ENCODE measurements at regions not wholly inside any gene's neighbourhood (a gene's known extent, or its start where the extent isn't known, plus 50 kb on each side); places are given as distances from the start of the nearest gene placed in this dataset.

GRCh38 chr15:39156166-39156565 is 424.7 kb upstream of the THBS1 start:
- H3K36me3 ChIP-seq (replicated peaks in 1 of 2; ENCODE audit: control insufficient read depth in 1 of 2, insufficient read depth in 2 of 2, low read length in 2 of 2): no peaks in the 10 kb centered on the region
- no peaks in the 10 kb centered on the region for H3K4me1 ChIP-seq (ENCODE audit: control insufficient read depth in 1 of 2, insufficient read depth in 2 of 2, low read length in 2 of 2)
- H3K4me3 Mint-ChIP-seq: no peak overlapping the region
- H3K9ac ChIP-seq (ENCODE audit: insufficient read depth, low read length, poor library complexity, severe bottlenecking): no peak overlapping the region
- H3K27ac Mint-ChIP-seq: no peak overlapping the region
- H3K4me1 Mint-ChIP-seq: no peaks in the 10 kb centered on the region
- 86% methylated on average over 1 of the region's 1 CpG for WGBS (ENCODE audit: insufficient coverage)
- H4K20me1 ChIP-seq (ENCODE audit: insufficient read depth, low read length): no peaks in the 10 kb centered on the region
- no peak for DNase-seq
- H3K79me2 ChIP-seq (ENCODE audit: insufficient read depth, low read length): no peaks in the 10 kb centered on the region
- H3K4me3 ChIP-seq (replicated peaks in 1 of 3; ENCODE audit: low read depth in 2 of 3, low read length in 3 of 3): no peak overlapping the region
- H3K9me3 ChIP-seq (replicated peaks in 1 of 2; ENCODE audit: control insufficient read depth in 1 of 2, insufficient read depth in 1 of 2, low read length in 2 of 2): no peaks in the 10 kb centered on the region
- no peaks in the 10 kb centered on the region for H3K9me3 Mint-ChIP-seq
- H3K27ac ChIP-seq (ENCODE audit: low read depth in 1 of 2, low read length in 2 of 2): no peak overlapping the region
- peaks cover 0 to 6% (median 1%) of the 10 kb centered on the region in 3 donors for H3K27me3 Mint-ChIP-seq (ENCODE audit: low read depth in 3 of 3)
- H3K27me3 ChIP-seq (ENCODE audit: control insufficient read depth in 2 of 2, insufficient read depth in 2 of 2, low read length in 2 of 2): peaks cover 0 to 2% of the 10 kb centered on the region in 2 donors
- no peak overlapping the region for H3K4me2 ChIP-seq (replicated peaks; ENCODE audit: extremely low read depth, low read length, poor library complexity, severe bottlenecking)
- intact Hi-C loops (cut with micrococcal nuclease): no loop called here
- no peak overlapping the region for H2AFZ ChIP-seq (ENCODE audit: insufficient read depth, low read depth, low read length, poor library complexity, severe bottlenecking)
- no peak for TF ChIP-seq CTCF (IDR thresholded peaks at IDR 0.05)
- no peaks in the 10 kb centered on the region for H3K36me3 Mint-ChIP-seq

- no peak for DNase-seq
- peaks cover 0 to 2% of the 10 kb centered on the region in 2 donors for H3K27me3 ChIP-seq (ENCODE audit: control insufficient read depth in 2 of 2, insufficient read depth in 2 of 2, low read length in 2 of 2)
- no peaks in the 10 kb centered on the region for H3K79me2 ChIP-seq (ENCODE audit: insufficient read depth, low read length)
- intact Hi-C loops (cut with micrococcal nuclease): no loop called here
- no peak overlapping the region for H3K4me3 ChIP-seq (replicated peaks in 1 of 3; ENCODE audit: low read depth in 2 of 3, low read length in 3 of 3)
- no peak for TF ChIP-seq CTCF (IDR thresholded peaks at IDR 0.05)
- no peak overlapping the region for H3K9ac ChIP-seq (ENCODE audit: insufficient read depth, low read length, poor library complexity, severe bottlenecking)
- no peaks in the 10 kb centered on the region for H3K4me1 ChIP-seq (ENCODE audit: control insufficient read depth in 1 of 2, insufficient read depth in 2 of 2, low read length in 2 of 2)
- WGBS (ENCODE audit: insufficient coverage): 100% methylated on average over 1 of the region's 2 CpGs
- peaks cover 0 to 6% (median 5%) of the 10 kb centered on the region in 3 donors for H3K27me3 Mint-ChIP-seq (ENCODE audit: low read depth in 3 of 3)
- H3K27ac ChIP-seq (ENCODE audit: low read depth in 1 of 2, low read length in 2 of 2): no peak overlapping the region
- H3K4me3 Mint-ChIP-seq: no peak overlapping the region
- H3K4me1 Mint-ChIP-seq: no peaks in the 10 kb centered on the region
- no peak overlapping the region for H3K4me2 ChIP-seq (replicated peaks; ENCODE audit: extremely low read depth, low read length, poor library complexity, severe bottlenecking)
- H3K36me3 ChIP-seq (replicated peaks in 1 of 2; ENCODE audit: control insufficient read depth in 1 of 2, insufficient read depth in 2 of 2, low read length in 2 of 2): no peaks in the 10 kb centered on the region
- no peaks in the 10 kb centered on the region for H4K20me1 ChIP-seq (ENCODE audit: insufficient read depth, low read length)
- no peak overlapping the region for H3K27ac Mint-ChIP-seq
- no peaks in the 10 kb centered on the region for H3K36me3 Mint-ChIP-seq
- no peak overlapping the region for H2AFZ ChIP-seq (ENCODE audit: insufficient read depth, low read depth, low read length, poor library complexity, severe bottlenecking)
- H3K9me3 ChIP-seq (replicated peaks in 1 of 2; ENCODE audit: control insufficient read depth in 1 of 2, insufficient read depth in 1 of 2, low read length in 2 of 2): no peaks in the 10 kb centered on the region
- H3K9me3 Mint-ChIP-seq: no peaks in the 10 kb centered on the region
Measured at GRCh38 chr15:39156646-39157250, 424.1 kb upstream of the THBS1 start.
